ENCODE measurements at regions not wholly inside any gene's neighbourhood (a gene's known extent, or its start where the extent isn't known, plus 50 kb on each side); places are given as distances from the start of the nearest gene placed in this dataset.
A peak's percentile ranks its signal among the peaks of the same experiment; 100 is the strongest.
"Not testable (repeated sequence)": the region's sequence is repeated elsewhere in the genome, so short reads cannot be mapped to it uniquely, and the experiment has no call there.

DNA sequence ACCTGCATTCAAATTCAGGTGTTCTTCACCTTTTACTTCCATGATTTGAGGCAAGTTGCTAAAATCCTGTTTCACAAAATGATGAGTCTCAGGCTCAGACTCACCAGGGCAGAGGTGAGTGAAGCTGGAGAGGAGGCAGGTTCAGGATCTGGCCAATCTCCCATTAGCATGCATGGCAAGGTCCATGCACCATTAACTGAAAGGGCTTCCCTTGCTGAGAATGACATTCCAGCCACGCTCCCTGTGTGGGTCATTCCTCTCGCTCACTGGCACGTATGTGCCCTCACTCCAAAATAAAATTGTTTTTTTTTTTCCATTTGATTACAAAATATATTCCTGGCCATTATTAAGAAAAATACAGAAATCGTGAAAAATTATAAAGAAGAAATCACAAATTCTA, 257.6 kb downstream of the C12orf75 start:
- no peak for DNase-seq (ENCODE audit: low spot score)

GRCh38 chr12:105590571-105590970, 260.1 kb downstream of the C12orf75 start:
- DNase-seq (ENCODE audit: low spot score), result peak; percentile 31

GRCh38 chr12:105595440-105595839, 264.9 kb downstream of the C12orf75 start:
- DNase-seq (ENCODE audit: low spot score), result no peak

DNA sequence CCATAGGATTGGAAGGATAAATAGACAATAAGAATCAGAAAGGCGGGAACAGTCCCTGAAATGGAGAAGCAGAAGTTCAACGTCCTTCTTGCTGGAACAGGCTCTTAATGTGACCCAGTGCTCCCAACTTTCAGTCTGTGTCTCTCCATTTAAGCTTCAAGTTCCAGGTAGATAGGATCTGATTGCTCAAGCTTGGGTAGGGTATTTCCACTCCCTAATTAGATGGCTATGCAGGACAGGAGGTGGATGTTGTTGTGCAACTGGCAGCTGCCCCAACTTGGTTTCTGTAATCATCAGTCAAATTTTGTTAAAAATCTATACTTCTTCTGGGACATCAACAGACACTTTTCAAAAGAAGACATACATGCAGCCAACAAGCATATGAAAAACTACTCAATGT, 266.2 kb downstream of the C12orf75 start:
- DNase-seq (ENCODE audit: low spot score), result no peak

- no peak for DNase-seq (ENCODE audit: low spot score)
Observed at GRCh38 chr12:105598031-105598430, 267.5 kb downstream of the C12orf75 start.

DNA sequence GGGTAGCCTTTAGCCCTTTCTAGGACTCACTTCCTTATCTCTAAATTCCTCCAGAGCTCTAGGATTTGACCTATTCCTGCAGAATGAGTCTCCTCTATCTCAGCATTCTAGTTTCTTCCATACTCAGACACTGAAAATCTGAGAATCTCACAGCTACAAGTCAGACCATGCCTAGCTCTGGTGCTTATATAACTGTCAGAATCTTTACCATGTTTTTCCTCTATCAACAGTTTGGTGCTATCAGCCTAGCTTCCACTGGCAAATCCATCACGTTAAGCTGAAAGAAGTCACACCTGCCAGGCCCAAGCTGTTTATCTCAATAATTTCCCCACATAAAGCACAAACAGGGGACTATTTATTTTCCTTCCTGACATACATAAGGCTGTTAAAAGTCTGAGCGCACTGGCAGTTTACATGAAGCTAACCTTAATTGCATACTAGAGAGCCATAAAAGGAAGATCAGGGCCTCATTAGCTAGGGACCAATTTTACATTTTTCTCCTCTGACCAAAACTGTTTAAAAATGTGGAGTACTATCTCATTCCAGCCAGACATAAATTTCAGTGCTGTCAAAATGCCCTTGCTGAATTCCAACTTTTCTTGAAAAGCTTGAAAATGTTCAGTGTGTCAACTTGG, 270.5 kb downstream of the C12orf75 start:
- DNase-seq (ENCODE audit: low spot score), result peak; percentile 40

- DNase-seq (ENCODE audit: low spot score), result not testable (repeated sequence)
Observed at GRCh38 chr12:105602312-105602711, 271.8 kb downstream of the C12orf75 start.

DNA sequence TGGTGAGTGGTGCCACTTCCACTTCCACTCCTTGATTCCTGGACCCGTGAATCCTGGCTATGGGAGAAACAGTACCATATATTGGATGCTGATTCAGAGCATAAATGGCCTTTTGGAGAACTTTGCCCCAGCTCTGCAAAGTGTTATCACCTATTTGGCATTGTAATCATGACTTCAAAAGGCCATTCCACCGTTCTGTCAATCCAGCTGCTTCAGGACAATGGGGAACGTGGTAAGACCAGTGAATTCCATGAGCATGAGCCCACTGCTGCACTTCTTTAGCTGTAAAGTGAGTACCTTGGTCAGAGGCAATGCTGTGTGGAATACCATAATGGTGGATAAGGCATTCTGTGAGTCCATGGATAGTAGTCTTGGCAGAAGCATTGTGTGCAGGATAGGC, 273.8 kb downstream of the C12orf75 start:
- not testable (repeated sequence) for DNase-seq (ENCODE audit: low spot score)

- DNase-seq (ENCODE audit: low spot score), result not testable (repeated sequence)
Observed at GRCh38 chr12:105606613-105607012, 276.1 kb downstream of the C12orf75 start.

GRCh38 chr12:105609001-105609400, 278.5 kb downstream of the C12orf75 start:
- DNase-seq (ENCODE audit: low spot score), result not testable (repeated sequence)

GRCh38 chr12:105610459-105610858, 280.0 kb downstream of the C12orf75 start:
- DNase-seq (ENCODE audit: low spot score), result no peak

DNA sequence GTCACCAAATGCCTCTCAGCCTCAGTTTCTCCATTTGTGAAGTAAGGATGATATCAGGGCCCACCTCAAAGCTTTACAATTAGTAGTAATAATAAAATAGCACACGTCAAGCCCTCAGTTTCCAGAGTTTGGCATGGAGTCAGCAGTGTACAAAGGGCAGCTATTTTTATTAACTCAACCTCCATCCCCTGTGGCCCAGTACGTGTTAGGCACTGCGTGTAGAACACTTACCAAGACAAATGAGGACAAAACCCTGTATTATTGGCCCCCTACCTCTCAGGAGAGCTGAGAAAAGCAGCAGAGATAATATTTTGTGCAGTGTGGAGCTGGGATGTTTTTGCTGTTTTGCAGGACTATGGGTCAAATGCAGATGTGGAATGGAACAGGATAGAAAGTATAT, 280.8 kb downstream of the C12orf75 start:
- no peak for DNase-seq (ENCODE audit: low spot score)

GRCh38 chr12:105613269-105613668, 282.8 kb downstream of the C12orf75 start:
- DNase-seq (ENCODE audit: low spot score), result no peak

- no peak for DNase-seq (ENCODE audit: low spot score)
Observed at GRCh38 chr12:105613887-105614286, 283.4 kb downstream of the C12orf75 start.

DNA sequence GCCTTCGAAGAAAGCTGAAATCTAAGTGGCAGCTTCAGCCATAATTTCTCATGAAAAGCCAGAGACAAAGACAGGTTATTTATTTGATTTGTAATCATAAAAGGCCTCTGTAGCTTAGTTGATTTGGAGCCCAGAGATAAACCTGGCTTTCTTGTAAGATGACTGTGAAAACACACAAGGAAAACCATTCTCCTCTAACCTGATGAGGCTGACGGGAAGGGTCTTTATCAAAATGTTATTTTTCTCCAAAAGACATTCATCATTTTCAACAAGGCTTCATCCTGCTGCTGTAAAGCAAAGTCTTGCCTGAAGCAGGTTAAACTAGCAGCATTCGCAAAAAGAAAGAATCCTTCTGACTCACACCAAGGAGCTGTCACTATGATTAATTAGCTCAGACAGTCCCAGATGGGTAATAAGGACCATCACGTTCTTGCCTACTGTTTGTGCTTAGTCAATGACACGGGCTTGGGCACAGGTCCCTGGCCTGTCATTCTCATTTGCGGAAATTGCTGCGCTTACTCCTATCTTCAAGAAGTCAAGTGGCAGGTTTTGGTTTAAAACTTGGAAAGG, 286.6 kb downstream of the C12orf75 start:
- no peak for DNase-seq (ENCODE audit: low spot score)

GRCh38 chr12:105622220-105622619, 291.7 kb downstream of the C12orf75 start:
- DNase-seq (ENCODE audit: low spot score), result no peak

DNA sequence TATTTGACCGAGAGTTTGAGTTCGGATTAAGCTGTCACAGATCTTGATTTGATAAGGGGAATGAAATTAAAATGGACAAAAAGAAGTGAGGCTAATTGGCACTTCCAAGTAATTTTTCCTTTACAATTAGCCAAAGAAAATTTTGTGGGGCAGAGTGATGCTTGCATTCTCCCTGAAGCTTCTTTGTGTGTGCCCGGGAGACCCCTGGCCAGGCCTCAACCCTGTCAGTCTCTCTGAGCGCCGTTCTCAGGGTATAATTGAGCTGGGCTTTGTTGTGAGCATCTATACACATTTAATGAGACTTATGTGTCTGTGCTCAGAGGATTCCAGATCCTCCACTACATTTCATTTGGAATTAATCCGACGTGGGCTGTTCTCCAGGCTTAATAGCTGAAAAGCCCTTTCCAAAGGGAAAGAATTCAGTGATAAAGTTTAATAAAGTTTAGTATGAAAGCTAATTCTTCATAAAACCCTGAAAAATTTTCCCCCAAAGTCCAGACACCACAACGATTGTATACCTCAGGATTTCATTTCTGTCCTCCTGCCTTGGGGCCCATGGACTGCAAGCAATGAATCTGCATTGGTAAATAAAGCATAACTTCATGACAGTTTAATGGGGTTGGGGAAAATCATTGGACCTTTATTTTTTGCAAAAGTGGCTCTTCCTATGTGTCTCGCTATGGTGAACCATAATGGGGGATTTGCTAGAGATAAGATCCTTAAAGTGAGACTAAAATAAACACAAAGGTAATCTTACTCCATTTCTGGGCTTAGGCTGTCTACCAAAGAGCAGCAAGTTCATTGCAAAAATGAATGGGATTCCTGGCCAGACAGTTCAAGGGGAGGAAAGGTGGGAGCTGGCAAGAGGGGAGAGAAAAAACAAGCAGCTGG, 292.6 kb downstream of the C12orf75 start:
- DNase-seq (ENCODE audit: low spot score), result no peak

DNA sequence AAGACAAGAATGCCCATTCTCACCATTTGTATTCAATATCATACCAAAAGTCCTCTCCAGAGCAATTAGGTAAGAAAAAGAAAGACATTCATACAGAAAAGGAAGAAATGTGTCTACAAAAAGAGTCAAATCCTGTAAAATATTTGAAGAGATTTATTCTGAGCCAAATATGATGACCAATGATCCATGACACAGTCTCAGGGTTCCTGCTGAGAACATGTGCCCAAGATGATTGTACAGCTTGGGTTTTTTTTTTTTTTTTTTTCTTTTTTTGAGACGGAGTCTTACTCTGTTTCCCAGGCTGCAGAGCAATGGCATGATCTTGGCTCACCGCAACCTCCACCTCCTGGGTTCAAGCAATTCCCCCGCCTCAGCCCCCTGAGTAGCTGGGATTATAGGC, 296.2 kb downstream of the C12orf75 start:
- no peak for DNase-seq (ENCODE audit: low spot score)

DNA sequence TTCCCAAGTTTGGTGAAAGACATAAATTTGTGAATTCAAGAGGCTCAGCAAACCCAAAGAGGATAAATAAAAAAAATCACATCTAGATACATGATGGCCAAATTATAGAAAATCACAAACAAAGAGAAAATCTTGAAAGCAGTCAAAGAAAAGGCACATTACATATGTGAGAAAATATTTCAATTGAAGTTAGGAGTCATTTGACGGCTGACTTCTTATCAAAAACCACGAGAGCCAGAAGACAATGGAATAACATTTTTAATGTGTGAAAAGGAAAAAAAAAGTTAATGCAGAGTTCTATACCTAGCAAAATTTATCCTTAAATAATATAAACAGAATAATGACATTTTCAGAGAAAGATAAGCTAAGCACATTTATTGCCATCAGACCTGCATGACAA, 307.0 kb downstream of the C12orf75 start:
- no peak for DNase-seq (ENCODE audit: low spot score)

- no peak for DNase-seq (ENCODE audit: low spot score)
Observed at GRCh38 chr12:105640761-105641160, 310.3 kb downstream of the C12orf75 start.

DNA sequence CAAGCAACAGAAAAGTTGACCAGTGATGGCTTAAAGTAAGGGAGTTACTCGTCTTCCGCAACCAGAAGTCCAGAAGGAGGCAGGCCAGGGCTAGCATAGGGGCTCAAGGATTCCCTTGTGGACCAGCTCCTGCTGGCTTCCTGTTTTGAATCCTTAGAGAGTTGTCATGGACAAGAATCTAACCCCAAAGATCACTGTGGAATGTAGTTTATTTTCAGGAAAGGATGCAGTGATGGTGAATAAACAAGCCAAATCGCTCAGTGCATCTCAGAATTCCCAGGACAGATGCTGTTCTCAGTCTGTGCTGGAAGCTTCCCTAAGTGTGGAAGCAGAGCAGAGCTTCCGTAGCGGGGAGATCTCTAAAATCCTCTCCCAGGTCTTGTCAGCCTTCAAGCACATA, 311.3 kb downstream of the C12orf75 start:
- no peak for DNase-seq (ENCODE audit: low spot score)

GRCh38 chr12:105644770-105645169, 314.3 kb downstream of the C12orf75 start:
- no peak for DNase-seq (ENCODE audit: low spot score)

DNA sequence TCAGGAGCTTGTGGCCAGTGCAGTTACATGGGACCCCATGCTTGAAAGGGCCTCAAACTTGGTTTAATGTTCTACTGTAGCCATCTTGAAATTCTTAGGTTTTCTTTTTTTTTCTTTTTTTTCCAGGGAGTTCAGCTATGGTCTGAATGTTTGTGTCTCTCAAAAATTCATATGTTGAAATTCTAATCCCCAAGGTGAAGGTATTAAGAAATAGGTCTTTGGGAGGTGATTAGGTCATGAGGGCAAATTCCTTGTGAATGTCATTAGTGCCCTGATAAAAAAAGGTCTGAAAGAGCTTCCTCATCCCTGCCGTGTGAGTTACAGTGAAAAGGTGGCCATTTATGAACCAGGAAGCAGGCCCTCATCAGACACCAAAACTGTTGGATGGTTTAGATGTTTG, 324.1 kb downstream of the C12orf75 start:
- no peak for DNase-seq (ENCODE audit: low spot score)
